H1 (cell line): ENCODE measurements at regions not wholly inside any gene's neighbourhood (a gene's known extent, or its start where the extent isn't known, plus 50 kb on each side); places are given as distances from the start of the nearest gene placed in this dataset.

Source experiments
- CTCF ChIA-PET: fragments of 300-600 bp; sonication (Branson Sonifier 250); formaldehyde crosslinking; loops from one replicate; lab custom pipeline; 2021; ENCODE audit not compliant: partially characterized antibody; lab: Charles Lee
- POLR2A ChIA-PET: fragments of 300-600 bp; sonication (Branson Sonifier 250); formaldehyde crosslinking; loops from one replicate; lab custom pipeline; 2021; ENCODE audit warnings: inconsistent platforms; ENCODE audit not compliant: partially characterized antibody; lab: Charles Lee
- DNase-seq, 2 experiments: peaks; one replicate each; pipeline versions ENCODE4 v3.0.0 to v3.0.0-alpha.2; 2010 to 2022; ENCODE audit warnings: low spot score in 2 of 2, low read depth in 1 of 2, mixed read lengths in 1 of 2
- FAIRE-seq: peaks from 2 replicates; lab custom pipeline; 2011; peaks lifted over from hg19 to GRCh38; lab: Jason Lieb, UNC
- H2AFZ ChIP-seq: 2 replicates; pipeline ENCODE4 v1.8.1; 2012; ENCODE audit warnings: low read length, inconsistent platforms
- H2AK5ac ChIP-seq: 2 replicates; pipeline ENCODE4 v1.6.1; 2013; ENCODE audit warnings: low read depth, low read length
- H2BK120ac ChIP-seq: replicated peaks from 2 replicates; pipeline ENCODE3; 2013; ENCODE audit warnings: low read depth, low read length, inconsistent platforms
- H2BK12ac ChIP-seq: 2 replicates; pipeline ENCODE4 v1.6.1; 2013; ENCODE audit warnings: low read depth, low read length
- H2BK15ac ChIP-seq: 2 replicates; pipeline ENCODE4 v1.6.1; 2013; ENCODE audit warnings: low read length
- H2BK20ac ChIP-seq: 2 replicates; pipeline ENCODE4 v1.6.1; 2013; ENCODE audit warnings: low read length
- H2BK5ac ChIP-seq: 2 replicates; pipeline ENCODE4 v1.6.1; 2013; ENCODE audit warnings: low read depth, low read length
- H3K14ac ChIP-seq: 2 replicates; pipeline ENCODE4 v1.6.1; 2013; ENCODE audit warnings: inconsistent platforms; ENCODE audit not compliant: insufficient read length
- H3K18ac ChIP-seq: 2 replicates; pipeline ENCODE4 v1.6.1; 2013; ENCODE audit warnings: low read length; ENCODE audit errors: extremely low read depth
- H3K23ac ChIP-seq: 2 replicates; pipeline ENCODE4 v1.6.1; 2013; ENCODE audit warnings: inconsistent platforms; ENCODE audit not compliant: insufficient read length
- H3K23me2 ChIP-seq: 2 replicates; pipeline ENCODE4 v1.6.1; 2013; ENCODE audit warnings: low read depth, low read length
- H3K27ac ChIP-seq: 2 replicates; pipeline ENCODE4 v1.6.1; 2011; ENCODE audit warnings: low read depth, low read length, inconsistent platforms
- H3K27me3 ChIP-seq, 4 experiments: replicated peaks in 1 of 4; 1 replicate in 1 of 4; 2 replicates in 3 of 4; pipeline versions ENCODE4 v1.6.1 to v1.8.1; 2011 to 2013; ENCODE audit warnings: low read length in 3 of 4, mild to moderate bottlenecking in 3 of 4, inconsistent platforms in 2 of 4, mixed read lengths in 2 of 4, moderate library complexity in 1 of 4; ENCODE audit not compliant: control insufficient read depth in 3 of 4, insufficient read depth in 3 of 4; ENCODE audit errors: extremely low read depth in 1 of 4
- H3K36me3 ChIP-seq, 4 experiments: 2 replicates each; pipeline versions ENCODE4 v1.6.1 to v1.8.1; 2011 to 2013; ENCODE audit warnings: mild to moderate bottlenecking in 4 of 4, low read length in 3 of 4, moderate library complexity in 2 of 4, control low read depth in 1 of 4, inconsistent platforms in 1 of 4; ENCODE audit not compliant: insufficient read depth in 4 of 4, control insufficient read depth in 2 of 4
- H3K4ac ChIP-seq: replicated peaks from 2 replicates; pipeline ENCODE3; 2013; ENCODE audit warnings: low read length, low read depth, mixed read lengths, inconsistent platforms; ENCODE audit not compliant: insufficient read length
- H3K4me1 ChIP-seq, 4 experiments: replicated peaks in 1 of 4; 1 replicate in 1 of 4; 2 replicates in 3 of 4; pipeline versions ENCODE4 v1.6.1 to v1.8.1; 2011 to 2013; ENCODE audit warnings: low read length in 3 of 4, inconsistent platforms in 2 of 4, mixed read lengths in 1 of 4; ENCODE audit not compliant: insufficient read depth in 4 of 4, control insufficient read depth in 3 of 4
- H3K4me2 ChIP-seq, 2 experiments: 2 replicates each; pipeline versions ENCODE4 v1.6.1 to v1.8.1; 2011 to 2013; ENCODE audit warnings: low read depth in 2 of 2, low read length in 2 of 2, control low read depth in 1 of 2, inconsistent platforms in 1 of 2, mild to moderate bottlenecking in 1 of 2; ENCODE audit not compliant: insufficient read depth in 1 of 2
- H3K4me3 ChIP-seq, 4 experiments: fragments of 200-600, 300-600 bp in 1 of 4; sonication (generic), shearing (Covaris generic), sonication (Bioruptor Twin) in 1 of 4; 2 replicates each; pipeline versions ENCODE4 v1.5.1 to v1.8.1; 2011 to 2016; ENCODE audit warnings: low read length in 4 of 4, low read depth in 3 of 4, control low read depth in 2 of 4, inconsistent platforms in 2 of 4, mild to moderate bottlenecking in 2 of 4, mixed read lengths in 1 of 4, moderate library complexity in 1 of 4; ENCODE audit not compliant: insufficient read depth in 2 of 4; ENCODE audit errors: extremely low read depth in 1 of 4
- H3K56ac ChIP-seq: replicated peaks from 2 replicates; pipeline ENCODE3; 2013; ENCODE audit warnings: low read depth, mild to moderate bottlenecking, mixed read lengths, low read length, inconsistent platforms; ENCODE audit not compliant: insufficient read length
- H3K79me1 ChIP-seq: 2 replicates; pipeline ENCODE4 v1.6.1; 2013; ENCODE audit warnings: low read depth, low read length, control low read depth
- H3K79me2 ChIP-seq, 2 experiments: 2 replicates each; pipeline versions ENCODE4 v1.6.1 to v1.8.1; 2012 to 2013; ENCODE audit warnings: low read length in 2 of 2, mild to moderate bottlenecking in 2 of 2, inconsistent platforms in 1 of 2; ENCODE audit not compliant: insufficient read depth in 2 of 2, control insufficient read depth in 1 of 2
- H3K9ac ChIP-seq, 4 experiments: replicated peaks in 1 of 4; 1 replicate in 1 of 4; 2 replicates in 3 of 4; pipeline versions ENCODE4 v1.6.1 to v1.8.1; 2011 to 2013; ENCODE audit warnings: low read depth in 3 of 4, low read length in 3 of 4, control low read depth in 2 of 4, mild to moderate bottlenecking in 2 of 4, moderate library complexity in 2 of 4, inconsistent platforms in 1 of 4; ENCODE audit errors: extremely low read depth in 1 of 4
- H3K9me3 ChIP-seq, 2 experiments: 2 replicates each; pipeline versions ENCODE4 v1.6.1 to v1.8.1; 2012 to 2013; ENCODE audit warnings: mild to moderate bottlenecking in 2 of 2, moderate library complexity in 2 of 2, control low read depth in 1 of 2, inconsistent platforms in 1 of 2, low read depth in 1 of 2, low read length in 1 of 2, mixed read lengths in 1 of 2; ENCODE audit not compliant: insufficient read depth in 2 of 2
- H4K20me1 ChIP-seq, 2 experiments: replicated peaks in 1 of 2; 2 replicates each; pipeline versions ENCODE3 to v1.8.1; 2011 to 2013; ENCODE audit warnings: inconsistent platforms in 2 of 2, low read length in 2 of 2, mild to moderate bottlenecking in 1 of 2; ENCODE audit not compliant: insufficient read depth in 2 of 2, control insufficient read depth in 1 of 2
- H4K5ac ChIP-seq: 2 replicates; pipeline ENCODE4 v1.6.1; 2013; ENCODE audit warnings: low read length, low read depth, mixed read lengths, inconsistent platforms; ENCODE audit not compliant: insufficient read length
- H4K8ac ChIP-seq: 2 replicates; pipeline ENCODE4 v1.8.0; 2013; ENCODE audit warnings: mild to moderate bottlenecking, moderate library complexity, low read length, inconsistent platforms; ENCODE audit not compliant: insufficient read depth; ENCODE audit errors: extremely low read depth
- H4K91ac ChIP-seq: replicated peaks from 2 replicates; pipeline ENCODE3; 2013; ENCODE audit warnings: low read length, mixed read lengths, inconsistent platforms; ENCODE audit not compliant: insufficient read length
- CHD7 ChIP-seq: fragments of 300-600 bp; sonication (generic); IDR thresholded peaks from 2 replicates; pipeline ENCODE4 v1.7.1; 2012; ENCODE audit warnings: low read length, moderate library complexity, mild to moderate bottlenecking, inconsistent platforms; ENCODE audit not compliant: insufficient replicate concordance
- WGBS, 2 experiments: shearing (Covaris generic) in 1 of 2; methylation state at CpG; one replicate each; pipeline versions ENCODE4 v1.1.6 to v1.1.7; 2013 to 2015; ENCODE audit warnings: low lambda C conversion rate in 2 of 2, mixed read lengths in 2 of 2, inconsistent platforms in 1 of 2, low coverage in 1 of 2, missing lambda C conversion rate in 1 of 2; ENCODE audit not compliant: insufficient replicate concordance in 2 of 2, insufficient coverage in 1 of 2, insufficient read length in 1 of 2; ENCODE audit errors: extremely low coverage in 1 of 2, missing lambda C conversion rate in 1 of 2; 5-methylcytosine and 5-hydroxymethylcytosine counted together

GRCh38 chr6:1110941-1111349 lies 201.0 kb upstream of the FOXQ1 start:
- Histone ChIP-seq H2AFZ (no peak overlapping the region), H4K20me1 (no peaks in the 10 kb centered on the region), H3K27ac (no peak overlapping the region), H3K23ac (no peak overlapping the region), H2BK20ac (no peak overlapping the region), H3K14ac (no peak overlapping the region), H3K56ac (no peak overlapping the region), H2BK5ac (no peak overlapping the region), H4K8ac (no peak overlapping the region), H2AK5ac (no peak overlapping the region), H3K27me3 (peaks cover 24 to 34% (median 28%) of the 10 kb centered on the region in 4 experiments), H3K79me1 (no peaks in the 10 kb centered on the region), H3K23me2 (no peaks in the 10 kb centered on the region; the same call in 1 of the 2 replicates), H3K4ac (no peak overlapping the region), H2BK12ac (no peak overlapping the region), H3K9me3 (peaks cover 2 to 7% of the 10 kb centered on the region in 2 experiments; a peak in 2 of 4 replicates), H3K18ac (no peak overlapping the region), H4K5ac (no peak overlapping the region), H3K4me2 (no peak overlapping the region), H3K4me1 (no peaks in the 10 kb centered on the region), H3K4me3 (no peak overlapping the region), H3K9ac (no peak overlapping the region), H3K79me2 (no peaks in the 10 kb centered on the region), H3K36me3 (no peaks in the 10 kb centered on the region), H2BK120ac (no peak overlapping the region), H2BK15ac (no peak overlapping the region), H4K91ac (no peak overlapping the region)
- DNase-seq = peak in 1 of 2 experiments; percentile 4
- ChIA-PET CTCF (no interaction called here), POLR2A (no interaction called here)
- FAIRE-seq = no peak
- TF ChIP-seq CHD7 = no peak
- WGBS, 2 experiments = 80% methylated on average over 12 of the region's 12 CpGs; no CpG with 5 or more reads in 1 of the 2 experiments
